SIG-M5 treated with dmso at 0.1 percent for 504 hours (cell line): ENCODE measurements at regions not wholly inside any gene's neighbourhood (a gene's known extent, or its start where the extent isn't known, plus 50 kb on each side); places are given as distances from the start of the nearest gene placed in this dataset.
"Not testable (repeated sequence)": the region's sequence is repeated elsewhere in the genome, so short reads cannot be mapped to it uniquely, and the experiment has no call there.

Source experiments
- DNase-seq: peaks from one replicate; lab custom pipeline; 2025; ENCODE audit not compliant: unreplicated experiment; lab: John Stamatoyannopoulos, UW

GRCh38 chr7:37598824-37599223 is 84.7 kb upstream of the GPR141 start:
- DNase-seq: no peak

GRCh38 chr7:37601321-37601720 is 82.2 kb upstream of the GPR141 start:
- DNase-seq: no peak

- no peak for DNase-seq
These were observed 79.5 kb upstream of the GPR141 start for GRCh38 chr7:37604078-37604477.

- not testable (repeated sequence) for DNase-seq
These were observed 66.2 kb upstream of the GPR141 start for GRCh38 chr7:37617406-37617805.

- DNase-seq: no peak
These were observed 50.5 kb upstream of the GPR141 start for GRCh38 chr7:37633048-37633447.
